ENCODE measurements at regions not wholly inside any gene's neighbourhood (a gene's known extent, or its start where the extent isn't known, plus 50 kb on each side); places are given as distances from the start of the nearest gene placed in this dataset.

- Histone ChIP-seq H2BK20ac (ENCODE audit: low read length) (no peak overlapping the region), H3K4me2 (ENCODE audit: insufficient read depth in 1 of 2, low read depth in 2 of 2, low read length in 2 of 2) (no peak overlapping the region), H4K8ac (ENCODE audit: extremely low read depth, insufficient read depth, low read length) (no peak overlapping the region), H2BK12ac (ENCODE audit: low read depth, low read length) (no peak overlapping the region), H3K56ac (replicated peaks; ENCODE audit: insufficient read length, low read depth, low read length) (no peak overlapping the region), H3K9me3 (ENCODE audit: insufficient read depth in 2 of 2, low read depth in 1 of 2, low read length in 1 of 2) (no peaks in the 10 kb centered on the region), H4K91ac (replicated peaks; ENCODE audit: insufficient read length, low read length) (no peak overlapping the region), H2BK120ac (replicated peaks; ENCODE audit: low read depth, low read length) (no peak overlapping the region), H2AFZ (ENCODE audit: low read length) (no peak overlapping the region), H2AK5ac (ENCODE audit: low read depth, low read length) (no peak overlapping the region), H3K27me3 (replicated peaks in 1 of 4; ENCODE audit: control insufficient read depth in 3 of 4, extremely low read depth in 1 of 4, insufficient read depth in 3 of 4, low read length in 3 of 4) (no peaks in the 10 kb centered on the region), H3K4ac (replicated peaks; ENCODE audit: insufficient read length, low read depth, low read length) (no peak overlapping the region), H3K79me2 (ENCODE audit: control insufficient read depth in 1 of 2, insufficient read depth in 2 of 2, low read length in 2 of 2) (no peaks in the 10 kb centered on the region), H3K4me1 (replicated peaks in 1 of 4; ENCODE audit: control insufficient read depth in 3 of 4, insufficient read depth in 4 of 4, low read length in 3 of 4) (peaks cover 0 to 4% (median 0%) of the 10 kb centered on the region in 4 experiments; a peak in 2 of 7 replicates), H2BK5ac (ENCODE audit: low read depth, low read length) (no peak overlapping the region), H3K18ac (ENCODE audit: extremely low read depth, low read length) (no peak overlapping the region), H3K27ac (ENCODE audit: low read depth, low read length) (no peak overlapping the region), H3K9ac (replicated peaks in 1 of 4; ENCODE audit: extremely low read depth in 1 of 4, low read depth in 3 of 4, low read length in 3 of 4) (no peak overlapping the region), H3K14ac (ENCODE audit: insufficient read length) (no peak overlapping the region), H4K5ac (ENCODE audit: insufficient read length, low read depth, low read length) (no peak overlapping the region), H3K36me3 (ENCODE audit: control insufficient read depth in 2 of 4, insufficient read depth in 4 of 4, low read length in 3 of 4) (no peaks in the 10 kb centered on the region), H3K79me1 (ENCODE audit: low read depth, low read length) (no peaks in the 10 kb centered on the region), H4K20me1 (replicated peaks in 1 of 2; ENCODE audit: control insufficient read depth in 1 of 2, insufficient read depth in 2 of 2, low read length in 2 of 2) (no peaks in the 10 kb centered on the region), H2BK15ac (ENCODE audit: low read length) (no peak overlapping the region), H3K4me3 (ENCODE audit: extremely low read depth in 1 of 4, insufficient read depth in 2 of 4, low read depth in 3 of 4, low read length in 4 of 4) (no peak overlapping the region), H3K23ac (ENCODE audit: insufficient read length) (no peak overlapping the region), H3K23me2 (ENCODE audit: low read depth, low read length) (no peaks in the 10 kb centered on the region)
- WGBS, 2 experiments (ENCODE audit: extremely low coverage in 1 of 2, insufficient coverage in 1 of 2, insufficient read length in 1 of 2, insufficient replicate concordance in 2 of 2, low coverage in 1 of 2, low lambda C conversion rate in 2 of 2, missing lambda C conversion rate in 1 of 2), result 92% methylated on average over 3 of the region's 3 CpGs; no CpG with 5 or more reads in 1 of the 2 experiments
- POLR2A ChIA-PET (ENCODE audit: partially characterized antibody), result interaction anchor here (0.8 kb wide), 1 partner anchor 11 kb away, joined by 3 read pairs; no protein-coding TSS in a partner anchor
- TF ChIP-seq TAF1 (IDR thresholded peaks at IDR 0.05; ENCODE audit: low read depth, low read length) (no peak), GTF2F1 (IDR thresholded peaks at IDR 0.05; ENCODE audit: borderline replicate concordance, low read depth, low read length) (no peak), BRCA1 (IDR thresholded peaks at IDR 0.05; ENCODE audit: low read depth, low read length) (no peak)
- FAIRE-seq (no peak), DNase-seq (ENCODE audit: low read depth in 1 of 2, low spot score in 2 of 2) (no peak)
- CTCF ChIA-PET (ENCODE audit: partially characterized antibody), result interaction anchor here (0.7 to 1.4 kb wide), 4 partner anchors 19 to 253 kb away, joined by 3 to 4 read pairs (median 4); no protein-coding TSS in a partner anchor
Observed at GRCh38 chr17:27981978-27982377, 60.5 kb upstream of the NLK start.
